AML-193 (cell line): ENCODE measurements at regions not wholly inside any gene's neighbourhood (a gene's known extent, or its start where the extent isn't known, plus 50 kb on each side); places are given as distances from the start of the nearest gene placed in this dataset.
"Not testable (repeated sequence)": the region's sequence is repeated elsewhere in the genome, so short reads cannot be mapped to it uniquely, and the experiment has no call there.

ENCODE experiments used
- DNase-seq, 2 experiments: peaks; one replicate each; lab custom pipeline; 2025; lab: John Stamatoyannopoulos, UW

DNA sequence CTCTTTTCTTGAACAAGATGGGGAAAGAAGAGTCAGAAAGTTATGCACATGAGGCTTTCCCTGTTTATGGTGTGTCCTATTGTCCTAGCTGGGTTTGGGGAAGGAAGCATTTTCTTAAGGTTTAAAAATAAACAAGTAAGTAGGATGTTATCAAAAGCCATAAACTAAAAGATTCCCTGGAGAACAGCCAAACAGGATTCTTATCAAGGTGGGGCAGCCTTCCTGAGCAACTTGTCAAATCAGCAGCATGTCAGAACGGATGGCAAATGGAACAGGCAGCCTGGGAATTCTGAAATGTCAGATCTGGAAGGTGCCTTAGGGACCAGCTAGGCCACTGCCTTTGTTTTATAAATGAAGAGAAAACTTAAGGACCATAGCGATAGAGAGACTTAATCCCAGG is 152.2 kb upstream of the RGS6 start:
- no peak for DNase-seq

DNA sequence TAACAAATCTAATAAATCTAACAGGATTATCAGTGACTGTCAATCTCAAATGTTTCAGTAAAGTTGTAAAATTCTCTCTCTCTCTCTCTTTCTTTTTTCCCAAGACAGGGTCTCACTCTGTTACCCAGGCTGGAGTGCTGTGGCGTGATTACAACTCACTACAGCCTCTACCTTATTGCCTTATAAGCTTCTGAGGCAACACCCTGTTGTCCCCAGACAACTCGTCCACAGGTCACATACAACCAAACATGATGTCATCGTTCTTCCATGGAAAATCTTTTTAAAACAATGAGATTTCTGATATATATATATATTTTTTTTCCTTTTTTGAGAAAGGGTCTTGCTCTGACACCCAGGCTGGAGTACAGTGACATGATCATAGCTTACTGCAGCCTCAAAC is 151.4 kb upstream of the RGS6 start:
- DNase-seq: no peak

DNA sequence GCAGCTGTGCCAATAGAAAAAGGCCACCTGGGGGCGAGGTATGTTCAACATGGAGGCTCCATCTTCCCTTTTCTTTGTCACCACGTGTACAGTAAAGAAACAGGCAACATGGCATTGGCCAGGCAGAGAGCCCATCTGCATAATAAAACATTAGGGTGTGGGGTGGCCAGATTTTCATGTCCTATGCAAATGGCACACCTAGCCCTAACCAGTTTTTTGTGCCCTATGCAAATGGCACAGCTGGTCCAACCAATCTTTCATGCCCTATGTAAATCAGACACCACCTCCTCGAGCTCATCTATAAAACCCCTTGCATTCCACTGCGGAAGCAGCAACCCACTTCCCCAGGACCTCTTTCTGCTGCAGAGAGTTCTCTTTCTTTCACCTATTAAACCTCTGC is 149.1 kb upstream of the RGS6 start:
- no peak for DNase-seq

DNA sequence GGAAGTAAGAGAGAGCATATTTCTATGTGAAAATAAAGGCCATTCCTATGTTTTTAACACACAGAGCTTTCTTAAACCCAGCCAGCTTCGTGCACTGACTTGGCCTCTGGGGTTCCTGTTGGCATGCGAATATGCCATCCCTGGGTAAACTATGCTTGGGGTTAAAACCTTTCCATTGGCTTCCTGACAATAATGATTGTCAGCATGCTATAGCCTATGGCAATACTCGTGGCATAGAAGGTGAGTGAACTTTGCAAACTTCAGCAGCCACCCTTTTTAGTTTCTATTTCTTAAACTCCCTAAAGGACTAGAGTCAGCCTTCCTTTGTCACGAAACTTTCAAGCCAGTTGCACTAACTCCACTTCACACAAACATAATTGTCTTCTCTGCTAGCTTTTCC is 148.4 kb upstream of the RGS6 start:
- DNase-seq: no peak

DNA sequence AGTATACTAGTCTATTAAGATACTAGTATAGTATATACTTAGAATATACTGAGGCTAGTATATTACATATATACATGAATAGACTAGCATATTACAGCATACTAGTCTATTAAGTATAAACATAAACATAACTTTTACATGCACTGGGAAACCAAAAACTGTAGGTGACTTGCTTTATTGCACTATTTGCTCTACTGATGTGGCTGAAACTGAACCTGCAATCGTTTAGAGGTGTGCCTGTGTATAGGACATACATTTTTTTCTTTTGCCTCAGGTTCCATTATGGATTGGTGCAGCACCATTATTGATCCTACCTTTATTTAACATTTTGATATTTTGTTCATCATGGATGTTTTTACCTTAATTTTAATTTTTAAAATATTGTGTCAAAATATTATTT is 143.2 kb upstream of the RGS6 start:
- DNase-seq: no peak

DNA sequence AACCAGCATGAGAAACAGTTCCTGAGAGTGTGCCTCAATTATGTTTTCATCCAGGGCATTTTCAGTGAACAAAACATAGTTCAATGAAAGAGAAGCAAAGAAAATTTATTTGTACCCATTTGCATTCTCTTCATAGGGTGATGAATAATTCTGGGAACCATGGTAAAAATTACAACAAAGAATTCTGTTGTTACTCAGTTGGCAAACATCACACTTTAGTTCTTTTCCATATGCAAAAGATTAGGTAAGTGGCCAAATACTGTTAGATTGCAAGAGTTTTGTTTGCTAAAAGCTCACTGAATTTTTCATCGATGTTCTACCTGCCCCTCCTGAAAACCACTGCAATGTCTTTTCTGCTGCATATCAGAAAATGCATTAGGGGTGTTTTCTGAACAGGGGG is 132.4 kb upstream of the RGS6 start:
- DNase-seq: no peak

DNA sequence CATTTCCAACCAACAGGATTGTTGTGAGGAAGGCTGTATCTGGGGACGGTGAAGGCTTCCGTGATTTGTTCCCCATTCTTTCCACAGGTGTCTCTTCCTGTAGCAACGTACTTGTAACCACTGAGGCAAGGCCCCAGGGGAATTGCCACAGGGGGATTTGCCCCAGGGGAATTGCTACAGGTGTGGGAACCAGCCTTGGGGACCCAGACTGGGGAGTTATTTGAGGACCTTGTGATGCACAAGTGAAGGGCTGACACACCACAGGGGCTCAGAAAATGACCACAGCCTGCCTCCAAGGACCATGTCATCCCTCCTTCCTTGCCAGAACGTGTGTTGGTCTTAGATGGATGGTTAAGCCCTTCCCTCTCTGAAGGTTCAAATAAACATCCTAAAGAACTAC is 131.4 kb upstream of the RGS6 start:
- no peak for DNase-seq

DNA sequence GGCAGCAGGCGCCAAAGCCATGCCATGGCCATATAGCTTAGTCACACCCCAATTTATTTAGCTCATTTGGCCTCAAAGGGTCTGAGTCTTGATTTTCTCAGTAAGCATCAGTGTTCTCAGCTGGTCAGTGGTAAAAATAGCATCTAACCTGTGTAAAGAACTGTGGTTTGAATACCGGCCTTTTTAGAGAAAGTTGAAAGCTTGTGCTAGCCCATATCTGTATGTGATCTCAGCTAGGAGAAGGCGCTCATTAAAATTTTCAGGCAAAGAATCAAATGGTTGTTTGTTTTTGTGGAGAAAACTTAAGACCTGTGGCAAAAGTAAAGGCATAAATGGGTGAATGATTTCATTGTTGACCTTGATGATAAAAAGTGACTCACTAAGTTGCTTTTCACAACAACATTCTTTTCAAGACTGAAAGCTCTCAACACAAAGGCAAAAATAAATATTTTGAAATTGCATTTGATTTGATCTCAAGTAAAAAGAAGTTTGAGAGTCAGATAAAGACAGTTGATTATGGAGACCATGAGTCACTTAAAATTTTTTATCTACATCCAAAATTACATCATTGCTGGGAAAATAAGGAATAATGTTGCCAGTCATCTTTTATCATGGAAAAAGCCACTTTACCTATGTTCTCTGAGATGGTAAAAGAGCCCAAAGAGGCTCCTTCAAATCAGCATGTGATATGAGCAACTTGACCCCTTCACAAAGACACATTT is 128.5 kb upstream of the RGS6 start:
- no peak for DNase-seq

DNA sequence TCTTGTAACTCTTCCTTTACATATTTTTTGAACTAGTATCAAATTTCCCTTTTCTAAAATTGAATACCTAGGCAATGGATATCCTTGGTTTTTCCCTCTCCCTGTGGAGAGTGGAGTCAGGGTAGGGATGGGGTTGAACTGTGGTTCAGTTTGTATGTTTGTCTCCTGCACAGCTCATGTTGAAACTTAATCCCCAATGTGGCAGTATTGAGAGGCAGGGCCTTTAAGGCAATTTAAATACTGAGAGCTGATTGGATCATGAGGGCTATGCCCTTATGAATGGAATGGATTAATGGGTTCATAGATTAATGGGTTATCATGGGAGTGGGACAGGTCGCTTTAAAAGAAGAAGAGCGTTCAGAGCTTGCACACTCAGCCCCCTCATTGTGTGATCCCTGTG is 127.2 kb upstream of the RGS6 start:
- no peak for DNase-seq

DNA sequence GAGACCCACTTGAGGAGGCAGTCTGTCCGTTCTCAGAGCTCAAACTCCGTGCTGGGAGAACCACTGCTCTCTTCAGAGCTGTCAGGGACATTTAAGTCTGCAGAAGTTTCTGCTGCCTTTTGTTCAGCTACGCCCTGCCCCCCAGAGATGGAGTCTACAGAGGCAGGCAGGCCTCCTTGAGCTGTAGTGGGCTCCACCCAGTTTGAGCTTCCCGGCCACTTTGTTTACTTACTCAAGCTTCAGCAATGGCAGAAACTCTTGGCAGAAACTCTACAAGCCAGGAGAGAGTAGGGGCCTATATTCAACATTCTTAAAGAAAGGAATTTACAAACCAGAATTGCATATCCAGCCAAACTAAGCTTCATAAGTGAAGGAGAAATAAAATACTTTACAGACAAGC is 125.2 kb upstream of the RGS6 start:
- DNase-seq: not testable (repeated sequence)

DNA sequence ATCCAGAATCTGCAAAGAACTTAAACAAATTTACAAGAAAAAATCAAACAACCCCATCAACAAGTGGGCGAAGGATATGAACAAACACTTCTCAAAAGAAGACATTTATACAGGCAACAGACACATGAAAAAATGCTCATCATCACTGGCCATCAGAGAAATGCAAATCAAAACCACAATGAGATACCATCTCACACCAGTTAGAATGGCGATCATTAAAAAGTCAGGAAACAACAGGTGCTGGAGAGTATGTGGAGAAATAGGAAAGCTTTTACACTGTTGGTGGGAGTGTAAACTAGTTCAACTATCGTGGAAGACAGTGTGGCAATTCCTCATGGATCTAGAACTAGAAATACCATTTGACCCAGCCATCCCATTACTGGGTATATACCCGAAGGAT is 121.4 kb upstream of the RGS6 start:
- DNase-seq: not testable (repeated sequence)

DNA sequence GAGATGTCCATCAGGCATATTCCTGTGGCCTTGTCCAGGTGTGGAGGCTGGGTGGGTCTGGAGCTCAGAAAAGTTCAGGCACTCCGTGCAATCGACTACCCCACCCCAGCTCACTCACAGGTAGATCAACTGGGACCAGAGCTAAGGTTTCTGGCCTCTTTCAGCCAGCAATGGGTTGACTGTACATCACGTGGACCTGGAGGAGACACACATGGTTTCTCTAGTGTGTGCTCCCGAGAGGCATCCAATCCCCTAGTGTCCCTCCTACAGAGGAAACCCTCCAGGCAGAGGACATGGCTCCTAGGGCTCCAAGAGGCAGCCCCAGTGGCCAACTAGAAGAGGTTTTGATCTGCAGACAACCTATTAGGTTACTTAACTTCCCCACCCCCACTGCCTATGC is 119.5 kb upstream of the RGS6 start:
- no peak for DNase-seq

DNA sequence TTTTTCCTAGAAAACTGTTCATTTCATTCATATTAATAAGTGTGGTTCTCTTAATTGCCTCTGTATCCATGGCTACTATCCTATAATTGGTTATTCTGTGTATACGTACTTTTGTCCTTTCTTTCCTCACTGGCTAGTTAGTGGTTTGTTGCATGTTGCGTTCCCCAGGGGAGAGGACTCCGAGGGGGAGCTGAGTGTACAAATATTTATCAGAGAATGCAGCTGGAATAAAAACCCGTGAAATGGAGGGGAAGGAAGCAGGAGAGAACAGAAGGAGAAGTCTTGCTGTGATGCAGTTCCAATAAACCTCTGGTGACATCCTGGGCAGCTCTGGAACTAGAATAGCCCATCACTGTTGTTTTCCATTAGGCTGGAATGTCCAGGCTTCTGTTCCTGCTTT is 117.1 kb upstream of the RGS6 start:
- DNase-seq: no peak

DNA sequence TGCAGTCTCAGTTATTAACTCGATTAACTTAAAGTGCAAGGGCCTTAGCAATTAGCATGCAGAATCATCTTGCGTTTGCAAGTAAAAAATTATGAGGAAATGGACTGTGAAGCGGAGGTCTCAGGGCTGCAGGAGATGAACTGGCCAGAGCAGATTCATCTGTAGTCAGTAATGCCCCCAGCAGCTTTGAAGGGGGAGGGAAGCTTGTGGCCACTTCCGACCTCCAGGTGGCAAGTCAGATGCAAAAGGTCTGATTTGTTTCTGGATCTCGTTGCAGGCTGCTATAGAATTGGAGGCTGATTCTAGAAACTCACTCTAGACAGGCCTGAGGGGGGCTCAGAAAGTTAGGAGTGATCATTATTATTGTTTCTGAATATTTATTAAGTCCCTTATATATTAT is 107.4 kb upstream of the RGS6 start:
- no peak for DNase-seq

DNA sequence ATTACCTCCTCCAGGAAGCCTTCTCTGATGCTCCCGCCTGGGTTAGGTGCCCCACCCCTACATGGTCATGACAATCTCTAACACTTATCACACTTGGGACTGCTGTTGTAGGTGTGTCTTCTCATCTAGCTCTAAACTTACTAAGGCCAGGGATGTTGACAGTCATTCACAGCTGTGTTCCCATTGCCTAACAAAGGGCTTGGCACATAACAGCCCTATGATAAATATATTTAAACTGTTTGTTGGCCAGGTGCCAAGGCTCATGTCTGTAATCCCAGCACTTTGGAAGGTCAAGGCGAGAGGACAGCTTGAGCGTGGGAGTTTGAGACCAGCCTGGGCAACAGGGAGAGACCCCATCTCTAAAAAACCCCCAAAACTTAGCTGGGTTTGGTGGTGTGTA is 98.8 kb upstream of the RGS6 start:
- DNase-seq: no peak

DNA sequence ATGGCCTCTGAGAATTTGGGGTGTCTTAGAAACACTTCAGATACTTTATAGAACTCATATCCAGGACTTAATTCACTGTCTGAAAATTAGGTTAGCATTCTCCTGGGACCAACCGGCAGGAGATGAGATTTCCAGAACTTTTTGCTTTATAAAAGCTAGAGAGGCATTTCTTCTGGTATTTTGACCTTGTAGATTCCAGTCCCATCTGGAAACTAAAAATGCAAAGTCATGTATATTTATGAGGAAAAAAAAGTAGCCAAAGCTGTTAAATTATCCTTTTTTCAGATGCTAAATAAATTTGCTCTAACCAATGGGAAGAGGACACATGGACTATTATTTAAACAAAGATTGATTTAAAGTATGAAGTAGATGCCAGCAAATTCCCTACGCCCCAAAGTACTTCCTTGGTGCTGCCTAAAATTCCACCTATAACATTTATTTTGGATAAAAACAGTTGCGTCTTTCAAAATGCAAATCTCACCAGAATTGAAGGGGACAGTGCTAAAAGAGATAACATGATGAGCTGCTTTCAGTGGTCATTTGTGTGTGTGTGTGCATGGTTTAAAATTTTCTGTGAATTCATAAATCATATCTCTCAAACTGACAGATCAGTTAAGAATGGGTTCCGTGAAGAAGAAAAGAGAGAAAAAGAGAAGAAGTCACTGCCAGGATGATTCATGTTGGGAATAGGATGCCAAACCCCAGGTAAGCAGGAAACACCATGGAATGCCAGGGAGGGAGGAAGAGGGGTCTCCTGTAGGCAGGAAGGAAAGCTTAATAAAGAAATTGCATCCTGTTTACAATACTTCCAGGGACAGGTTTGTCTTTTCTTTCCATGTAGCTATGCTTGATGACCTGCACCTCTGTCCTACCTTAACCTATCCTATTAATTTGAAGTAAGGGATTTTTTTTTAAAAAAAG is 97.7 kb upstream of the RGS6 start:
- no peak for DNase-seq

DNA sequence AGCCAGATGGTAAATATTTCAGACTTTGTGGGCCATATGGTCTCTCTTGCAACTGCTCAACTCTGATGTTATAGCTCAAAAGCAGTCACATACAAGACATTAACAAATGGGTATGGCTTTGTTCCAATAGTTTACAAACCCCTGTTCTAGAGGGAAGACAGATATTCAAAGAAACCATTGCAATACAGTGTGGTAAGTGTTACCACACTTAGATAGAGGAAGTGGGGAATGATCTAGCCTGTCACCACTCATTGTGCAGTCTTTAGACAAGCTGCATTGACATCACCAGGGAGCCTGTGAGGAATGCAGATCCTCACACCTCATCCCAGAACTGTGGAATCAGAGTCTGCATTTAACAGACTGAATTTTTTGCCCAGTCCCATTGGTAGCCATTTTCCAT is 80.0 kb upstream of the RGS6 start:
- peak; percentile 15 to 28 for DNase-seq

DNA sequence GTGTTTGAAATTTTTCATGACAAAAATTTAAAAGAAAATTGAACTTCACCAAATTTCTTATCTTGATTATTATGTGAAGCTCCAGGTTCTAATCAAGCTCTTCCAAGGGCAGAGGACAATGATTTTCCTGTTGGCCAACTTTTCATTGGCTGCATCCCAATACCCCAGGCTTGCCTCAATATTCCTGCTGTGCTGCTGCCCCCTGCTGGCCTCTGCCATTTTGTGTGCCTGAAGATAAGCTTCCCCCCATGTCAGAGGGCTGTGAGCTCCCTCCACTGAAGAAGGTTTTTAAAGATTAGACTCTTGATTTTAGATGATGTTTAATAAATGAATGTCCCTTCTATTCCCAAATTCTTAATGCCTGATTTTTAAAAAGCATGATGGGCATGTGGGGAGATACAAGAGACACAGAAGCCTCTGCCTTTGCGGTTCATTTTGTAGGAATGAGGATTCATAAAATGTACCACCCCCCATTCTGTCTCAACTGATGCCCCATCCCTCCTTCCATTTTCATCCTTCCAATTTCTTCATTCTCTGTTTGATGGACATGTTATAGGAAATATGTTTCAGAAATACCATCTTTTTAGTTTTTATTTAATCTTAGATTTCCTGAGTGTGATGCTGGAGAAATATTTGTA is 76.7 kb upstream of the RGS6 start:
- peak; percentile 23 to 26 for DNase-seq

DNA sequence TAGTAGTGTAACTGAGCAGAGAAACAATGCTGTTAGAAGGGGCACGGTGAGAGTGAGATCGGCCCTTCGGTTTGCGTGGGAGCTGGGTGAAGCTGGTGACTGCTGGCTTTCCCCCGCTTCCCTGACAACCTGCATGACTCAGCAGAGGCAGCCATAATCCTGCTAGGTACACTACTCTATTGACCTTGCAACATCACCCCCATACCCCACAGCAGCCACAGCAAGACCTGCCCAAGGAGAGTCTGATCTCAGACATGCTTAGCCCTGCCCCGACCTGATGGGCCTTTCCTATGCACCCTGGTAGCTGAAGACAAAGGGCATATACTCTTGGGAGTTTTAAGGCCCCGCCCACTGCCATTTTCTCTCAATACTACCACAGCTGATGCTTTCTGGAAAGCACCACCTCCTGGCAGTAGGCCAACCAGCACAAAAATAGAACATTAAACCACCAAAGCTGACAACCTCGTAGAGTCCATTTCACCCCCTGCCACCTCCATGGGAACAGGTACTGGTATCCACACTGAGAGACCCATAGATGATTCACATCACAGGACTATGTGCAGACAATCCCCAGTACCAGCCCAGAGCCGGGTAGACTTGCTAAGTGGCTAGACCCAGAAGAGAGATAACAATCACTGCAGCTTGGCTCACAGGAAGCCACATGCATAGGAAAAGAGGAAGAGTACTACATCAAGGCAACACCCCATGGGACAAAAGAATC is 75.9 kb upstream of the RGS6 start:
- no peak for DNase-seq

DNA sequence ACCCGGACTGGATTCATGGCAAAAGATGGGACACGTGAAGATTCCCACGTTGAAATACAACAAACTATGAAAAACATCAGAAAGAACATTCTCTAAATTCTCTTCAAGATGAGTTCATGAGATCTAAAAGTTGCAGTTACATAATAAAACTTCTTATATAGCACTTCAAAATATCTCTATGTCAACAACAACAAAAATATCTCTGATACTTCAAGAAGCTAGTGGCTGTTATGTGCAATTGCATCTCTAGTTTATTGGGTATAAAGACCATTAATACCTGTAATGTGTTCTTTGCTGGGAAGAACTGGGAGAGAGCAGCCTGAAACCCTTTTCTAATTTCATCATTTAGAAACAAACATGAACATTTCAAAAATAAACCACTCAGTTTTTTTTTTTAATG is 69.2 kb upstream of the RGS6 start:
- no peak for DNase-seq

DNA sequence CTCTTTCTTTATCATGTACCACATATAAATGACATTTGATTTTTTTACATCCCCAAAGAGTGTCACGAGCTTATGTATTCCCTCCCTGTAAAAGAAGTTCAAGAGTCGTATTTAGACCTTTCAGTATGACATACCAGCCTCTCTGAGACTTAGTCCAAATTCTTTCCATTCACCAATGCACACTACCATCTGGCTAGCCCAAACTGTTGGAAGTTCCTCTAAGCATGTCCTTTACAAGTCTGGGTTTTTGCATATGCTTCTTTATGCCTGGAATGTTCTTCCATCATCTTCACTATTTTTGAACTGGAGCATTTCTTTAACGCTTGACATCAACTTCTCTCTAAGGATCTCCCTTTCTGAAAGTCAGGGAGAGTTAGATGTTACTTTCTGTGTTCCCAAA is 68.5 kb upstream of the RGS6 start:
- DNase-seq: no peak
